Adipocyte (in vitro differentiated cells): ENCODE measurements at regions not wholly inside any gene's neighbourhood (a gene's known extent, or its start where the extent isn't known, plus 50 kb on each side); places are given as distances from the start of the nearest gene placed in this dataset.
"Not testable (repeated sequence)": the region's sequence is repeated elsewhere in the genome, so short reads cannot be mapped to it uniquely, and the experiment has no call there.

Experiments used
- DNase-seq: peaks from one replicate; pipeline ENCODE4 v3.0.0-alpha.2; 2015; ENCODE audit warnings: low read depth
- H3K27me3 ChIP-seq: replicated peaks from 2 replicates; pipeline ENCODE4 v1.7.0; 2013; ENCODE audit warnings: mild to moderate bottlenecking, low read length, moderate library complexity; ENCODE audit not compliant: control insufficient read depth, insufficient read depth
- H3K36me3 ChIP-seq: 2 replicates; pipeline ENCODE4 v1.7.0; 2013; ENCODE audit warnings: low read length, mild to moderate bottlenecking, moderate library complexity; ENCODE audit not compliant: control insufficient read depth, insufficient read depth, severe bottlenecking
- H3K4me1 ChIP-seq: 2 replicates; pipeline ENCODE4 v1.7.0; 2013; ENCODE audit warnings: mild to moderate bottlenecking, low read length, moderate library complexity; ENCODE audit not compliant: control insufficient read depth, insufficient read depth
- H3K4me3 ChIP-seq: 2 replicates; pipeline ENCODE4 v1.7.0; 2013; ENCODE audit warnings: mild to moderate bottlenecking, low read length, moderate library complexity
- H3K9ac ChIP-seq: 2 replicates; pipeline ENCODE4 v1.7.0; 2013; ENCODE audit warnings: mild to moderate bottlenecking, low read length, moderate library complexity
- H3K9me3 ChIP-seq: 2 replicates; pipeline ENCODE4 v1.7.0; 2013; ENCODE audit warnings: mild to moderate bottlenecking, low read length, moderate library complexity; ENCODE audit not compliant: control insufficient read depth

DNA sequence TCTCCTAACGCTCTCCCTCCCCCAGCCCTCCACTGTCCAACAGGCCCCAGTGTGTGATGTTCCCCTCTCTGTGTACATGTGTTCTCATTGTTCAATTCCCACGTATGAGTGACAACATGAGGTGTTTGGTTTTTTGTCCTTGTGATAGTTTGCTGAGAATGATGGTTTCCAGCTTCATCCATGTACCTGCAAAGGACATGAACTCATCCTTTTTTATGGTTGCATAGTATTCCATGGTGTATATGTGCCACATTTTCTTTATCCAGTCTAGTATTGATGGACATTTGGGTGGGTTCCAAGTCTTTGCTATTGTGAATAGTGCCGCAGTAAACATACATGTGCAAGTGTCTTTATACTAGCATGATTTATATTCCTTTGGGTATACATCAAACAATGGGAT is 347.4 kb downstream of the MAGEE1 start:
- H3K9me3 ChIP-seq, H3K36me3 ChIP-seq: not testable (repeated sequence)

DNA sequence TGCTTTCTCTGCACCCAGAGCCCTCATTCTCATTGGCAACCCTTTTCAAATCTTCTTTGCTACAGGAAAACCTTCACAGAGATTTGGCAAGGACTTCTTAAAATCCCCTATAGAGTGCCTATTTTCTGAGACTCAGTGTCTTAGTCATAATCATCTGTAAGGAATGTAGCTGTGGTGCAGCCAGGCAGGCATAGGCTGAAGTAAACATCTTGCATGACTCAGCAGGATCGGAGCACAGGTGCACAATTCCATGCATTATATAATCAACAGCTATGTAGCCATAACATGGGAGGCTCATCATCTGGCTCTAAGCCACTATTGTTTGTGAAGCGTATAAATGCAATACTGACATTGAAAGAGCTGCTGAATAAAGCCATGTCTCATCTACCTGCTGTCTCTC is 368.8 kb downstream of the MAGEE1 start:
- no peak overlapping the region for H3K9ac ChIP-seq
- DNase-seq: no peak
- H3K4me1 ChIP-seq: no peaks in the 10 kb centered on the region
- H3K27me3 ChIP-seq: no peaks in the 10 kb centered on the region
- H3K36me3 ChIP-seq: no peaks in the 10 kb centered on the region
- H3K9me3 ChIP-seq: no peaks in the 10 kb centered on the region
- no peak overlapping the region for H3K4me3 ChIP-seq

More for the DNA sequence above, 347.4 kb downstream of the MAGEE1 start:
- not testable (repeated sequence) for DNase-seq, H3K4me1 ChIP-seq, H3K27me3 ChIP-seq, H3K4me3 ChIP-seq, H3K9ac ChIP-seq

DNA sequence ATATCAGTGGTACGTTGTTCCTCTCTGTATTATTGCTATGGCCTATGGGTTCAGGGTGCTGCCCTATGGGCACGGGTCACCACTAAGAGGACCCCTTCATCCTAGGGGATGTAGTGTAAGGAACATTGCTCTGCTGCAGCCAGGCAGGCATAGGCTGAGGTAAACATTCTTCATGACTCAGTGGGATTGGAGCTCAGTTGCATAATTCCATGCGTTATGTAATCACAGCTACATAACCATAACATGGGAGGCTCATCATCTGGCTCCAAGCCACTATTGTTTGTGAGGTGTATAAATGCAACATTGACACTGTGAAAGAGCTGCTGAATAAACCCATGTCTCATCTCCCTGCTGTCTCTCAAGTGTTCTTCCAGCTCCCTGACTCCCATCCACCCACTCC is 375.2 kb downstream of the MAGEE1 start:
- peaks cover 4% of the 10 kb centered on the region for H3K9me3 ChIP-seq
- H3K4me3 ChIP-seq: no peak overlapping the region
- H3K36me3 ChIP-seq: no peaks in the 10 kb centered on the region
- no peaks in the 10 kb centered on the region for H3K27me3 ChIP-seq
- DNase-seq: no peak
- H3K4me1 ChIP-seq: no peaks in the 10 kb centered on the region
- no peak overlapping the region for H3K9ac ChIP-seq

DNA sequence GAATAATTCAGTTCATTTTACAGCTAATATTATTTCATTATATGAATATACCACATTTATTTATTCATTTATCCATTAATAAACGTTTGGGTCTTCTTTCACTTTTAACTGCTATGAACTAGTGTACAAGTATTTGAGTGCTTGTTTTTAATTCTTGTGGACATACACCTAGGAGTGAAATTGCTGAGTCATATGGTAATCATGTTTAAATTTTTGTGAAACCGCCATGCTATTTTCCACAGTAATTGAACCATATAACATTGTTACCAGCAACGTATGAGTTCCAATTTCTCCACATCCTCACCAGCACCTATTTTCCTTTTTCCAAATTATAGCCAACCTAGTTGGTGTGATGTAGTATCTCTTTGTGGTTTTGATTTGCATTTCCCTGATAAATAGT is 388.2 kb downstream of the MAGEE1 start:
- Histone ChIP-seq H3K4me3 (no peak overlapping the region), H3K4me1 (no peaks in the 10 kb centered on the region), H3K9me3 (peaks cover 6% of the 10 kb centered on the region), H3K27me3 (no peaks in the 10 kb centered on the region), H3K9ac (no peak overlapping the region), H3K36me3 (no peaks in the 10 kb centered on the region)
- DNase-seq: no peak

DNA sequence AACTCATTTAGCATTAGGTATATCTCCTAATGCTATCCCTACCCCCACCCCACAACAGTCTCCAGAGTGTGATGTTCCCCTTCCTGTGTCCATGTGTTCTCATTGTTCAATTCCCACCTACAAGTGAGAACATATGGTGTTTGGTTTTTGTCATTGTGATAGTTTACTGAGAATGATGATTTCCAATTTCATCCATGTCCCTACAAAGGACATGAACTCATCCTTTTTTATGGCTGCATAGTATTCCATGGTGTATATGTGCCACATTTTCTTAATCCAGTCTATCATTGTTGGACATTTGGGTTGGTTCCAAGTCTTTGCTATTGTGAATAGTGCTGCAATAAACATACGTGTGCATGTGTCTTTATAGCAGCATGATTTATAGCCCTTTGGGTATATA is 389.8 kb downstream of the MAGEE1 start:
- DNase-seq, H3K9ac ChIP-seq, H3K36me3 ChIP-seq, H3K9me3 ChIP-seq, H3K4me1 ChIP-seq, H3K4me3 ChIP-seq, H3K27me3 ChIP-seq: not testable (repeated sequence)

DNA sequence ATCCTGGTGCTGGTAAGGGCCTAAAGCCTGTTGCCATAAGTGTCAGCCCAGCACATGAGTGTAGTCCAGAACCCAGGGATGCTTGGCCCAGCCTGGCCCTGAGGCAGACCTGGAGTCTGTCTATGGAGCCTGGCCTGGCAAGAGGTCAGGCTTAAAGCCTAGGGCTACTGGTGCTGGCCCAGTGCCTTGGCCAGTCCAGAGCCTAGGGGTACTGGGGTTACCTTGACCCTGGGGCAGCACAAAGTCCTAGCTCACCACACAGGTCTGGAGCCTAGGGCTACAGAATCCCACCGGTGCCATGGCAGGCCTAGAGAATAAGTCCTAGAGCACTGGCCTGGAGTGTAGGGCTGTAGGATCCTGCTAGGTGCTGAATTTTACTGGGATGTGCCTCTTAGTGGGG is 393.8 kb downstream of the MAGEE1 start:
- H3K4me3 ChIP-seq: no peak overlapping the region
- no peak for DNase-seq
- peaks cover 9% of the 10 kb centered on the region for H3K9me3 ChIP-seq
- no peaks in the 10 kb centered on the region for H3K27me3 ChIP-seq
- H3K36me3 ChIP-seq: no peaks in the 10 kb centered on the region
- no peaks in the 10 kb centered on the region for H3K4me1 ChIP-seq
- no peak overlapping the region for H3K9ac ChIP-seq

DNA sequence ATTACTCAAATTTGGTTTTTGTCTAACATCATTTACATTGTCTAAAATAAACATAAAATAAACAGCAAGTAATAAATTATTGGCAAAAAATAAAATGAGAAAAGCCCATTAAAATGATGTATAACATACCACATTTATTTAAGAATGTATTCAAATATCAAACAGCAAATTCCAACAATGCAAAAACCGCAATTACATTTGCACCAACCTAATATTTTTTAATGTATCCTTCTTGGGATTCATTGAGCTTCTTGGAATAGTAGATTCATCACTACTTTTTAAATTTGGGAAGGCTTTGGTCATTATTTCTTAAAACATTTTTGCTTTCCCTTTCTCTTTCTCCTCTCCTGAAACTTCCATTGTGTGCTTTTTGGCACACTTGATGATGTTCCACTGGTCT is 400.2 kb downstream of the MAGEE1 start:
- H3K9ac ChIP-seq: no peak overlapping the region
- no peaks in the 10 kb centered on the region for H3K27me3 ChIP-seq
- H3K4me3 ChIP-seq: no peak overlapping the region
- DNase-seq: no peak
- peaks cover 9% of the 10 kb centered on the region for H3K9me3 ChIP-seq
- no peaks in the 10 kb centered on the region for H3K36me3 ChIP-seq
- no peaks in the 10 kb centered on the region for H3K4me1 ChIP-seq

DNA sequence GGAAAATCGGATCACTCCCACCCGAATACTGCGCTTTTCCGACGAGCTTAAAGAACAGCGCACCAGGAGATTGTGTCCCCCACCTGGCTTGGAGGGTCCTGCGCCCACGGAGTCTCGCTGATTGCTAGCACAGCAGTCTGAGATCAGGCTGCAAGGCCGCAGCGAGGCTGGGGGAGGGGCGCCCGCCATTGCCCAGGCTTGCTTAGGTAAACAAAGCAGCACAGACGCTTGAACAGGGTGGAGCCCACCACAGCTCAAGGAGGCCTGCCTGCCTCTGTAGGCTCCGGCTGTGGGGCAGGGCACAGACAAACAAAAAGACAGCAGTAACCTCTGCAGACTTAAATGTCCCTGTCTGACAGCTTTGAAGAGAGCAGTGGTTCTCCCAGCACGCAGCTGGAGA is 413.4 kb downstream of the MAGEE1 start:
- H3K27me3 ChIP-seq, DNase-seq, H3K4me3 ChIP-seq, H3K9ac ChIP-seq, H3K4me1 ChIP-seq, H3K36me3 ChIP-seq: not testable (repeated sequence)
- H3K9me3 ChIP-seq: peaks cover 14% of the 10 kb centered on the region

DNA sequence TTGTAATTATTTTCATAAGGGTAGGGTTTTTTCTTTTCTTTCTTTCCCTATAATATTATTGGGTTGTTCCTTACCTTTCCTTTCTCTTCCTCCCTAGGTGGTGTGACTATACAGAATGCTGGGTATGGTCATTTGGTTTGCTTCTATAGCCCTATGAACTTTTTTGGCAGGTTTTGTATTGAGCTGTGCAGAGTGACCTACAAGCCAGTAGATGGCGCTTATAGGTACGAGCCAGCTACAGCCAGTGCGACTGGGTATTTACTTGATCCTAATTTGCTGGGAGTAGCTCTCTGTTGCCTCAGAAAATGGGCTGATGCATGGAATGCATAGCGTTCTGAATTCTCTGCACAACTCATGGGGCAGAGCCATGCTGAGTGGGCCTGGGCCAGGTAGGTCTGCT is 423.3 kb downstream of the MAGEE1 start:
- H3K9me3 ChIP-seq: peaks cover 27% of the 10 kb centered on the region
- no peaks in the 10 kb centered on the region for H3K4me1 ChIP-seq
- H3K9ac ChIP-seq: no peak overlapping the region
- H3K27me3 ChIP-seq: no peaks in the 10 kb centered on the region
- DNase-seq: no peak
- H3K36me3 ChIP-seq: no peaks in the 10 kb centered on the region
- no peak overlapping the region for H3K4me3 ChIP-seq

DNA sequence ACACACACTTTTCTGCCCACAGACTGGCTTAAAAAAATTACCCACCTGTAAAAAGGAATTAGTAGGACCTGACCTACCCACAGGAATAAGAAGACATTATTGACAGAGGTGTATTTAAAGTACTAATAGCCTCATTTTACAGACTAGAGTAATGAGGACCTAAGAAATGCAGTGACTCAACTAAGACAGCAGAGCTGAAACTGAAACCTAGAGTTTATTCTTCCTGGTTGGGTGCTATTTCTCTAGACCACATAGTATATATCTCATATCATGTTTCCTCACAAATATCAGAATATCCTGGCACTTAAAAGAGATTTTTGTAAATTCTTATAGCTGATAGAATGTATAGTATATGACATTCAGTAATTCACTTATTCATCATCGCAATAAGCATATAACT is 435.0 kb downstream of the MAGEE1 start:
- peaks cover 9% of the 10 kb centered on the region for H3K9me3 ChIP-seq
- H3K36me3 ChIP-seq: no peaks in the 10 kb centered on the region
- no peaks in the 10 kb centered on the region for H3K4me1 ChIP-seq
- DNase-seq: no peak
- H3K9ac ChIP-seq: no peak overlapping the region
- H3K27me3 ChIP-seq: no peaks in the 10 kb centered on the region
- H3K4me3 ChIP-seq: no peak overlapping the region

DNA sequence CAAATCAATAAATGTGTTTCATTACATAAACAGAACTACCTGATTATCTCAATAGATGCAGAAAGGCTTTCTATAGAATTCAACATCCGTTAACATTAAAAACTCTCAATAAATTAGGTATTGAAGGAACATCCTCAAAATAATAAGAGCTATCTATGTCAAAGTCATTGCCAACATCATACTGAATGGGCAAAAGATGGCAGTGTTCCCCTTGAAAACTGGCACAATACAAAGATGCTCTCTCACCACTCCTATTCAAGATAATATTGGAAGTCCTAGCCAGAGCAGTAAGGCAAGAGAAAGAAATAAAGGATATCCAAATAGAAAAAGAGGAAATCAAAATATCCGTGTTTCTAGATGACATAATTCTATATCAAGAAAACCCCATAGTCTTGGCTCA is 466.4 kb downstream of the MAGEE1 start:
- Histone ChIP-seq H3K27me3 (no peaks in the 10 kb centered on the region), H3K4me3 (no peak overlapping the region), H3K4me1 (no peaks in the 10 kb centered on the region), H3K9me3 (peaks cover 8% of the 10 kb centered on the region), H3K36me3 (no peaks in the 10 kb centered on the region), H3K9ac (no peak overlapping the region)
- no peak for DNase-seq

DNA sequence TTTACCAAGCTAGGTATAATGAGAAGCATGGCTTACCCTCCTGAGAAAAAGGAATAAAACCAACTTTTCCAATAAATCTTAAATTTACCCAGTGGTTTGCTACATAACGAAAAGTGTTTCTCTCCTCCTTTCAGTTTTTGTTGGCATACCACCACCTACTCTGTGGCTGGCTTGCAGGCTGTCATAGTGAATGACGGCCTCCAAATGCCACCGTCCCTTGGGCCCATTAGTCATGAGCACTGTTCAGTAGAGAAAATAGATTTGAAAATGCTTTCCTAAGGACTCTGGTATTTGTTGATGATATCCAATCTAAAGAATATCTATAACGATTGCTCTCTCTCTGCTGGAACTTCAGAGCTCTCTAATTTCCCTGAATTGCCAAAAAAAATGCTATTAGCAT is 488.3 kb downstream of the MAGEE1 start:
- Histone ChIP-seq H3K9ac (no peak overlapping the region), H3K9me3 (no peaks in the 10 kb centered on the region), H3K36me3 (no peaks in the 10 kb centered on the region), H3K27me3 (no peaks in the 10 kb centered on the region), H3K4me1 (no peaks in the 10 kb centered on the region), H3K4me3 (no peak overlapping the region)
- no peak for DNase-seq
